Activated naive CD4-positive, alpha-beta T cell treated with anti-CD3 and anti-CD28 coated beads, Interleukin-2, amount 10 ng/mL, durations not matched to agents 7 days and 5 days (primary cell): ENCODE measurements at regions not wholly inside any gene's neighbourhood (a gene's known extent, or its start where the extent isn't known, plus 50 kb on each side); places are given as distances from the start of the nearest gene placed in this dataset.

Source experiments
- CTCF ChIA-PET: fragments of 350-600 bp; sonication (Branson Sonifier 250); formaldehyde crosslinking; loops from one replicate; lab custom pipeline; 2021; ENCODE audit warnings: antibody characterized with exemption; lab: Charles Lee
- DNase-seq: peaks from one replicate; pipeline ENCODE4 v3.0.0-alpha.2; 2020
- H3K27ac Mint-ChIP-seq: one replicate; pipeline ENCODE4 v1.8.0; 2021; ENCODE audit warnings: mild to moderate bottlenecking, moderate library complexity, mixed read lengths
- H3K27me3 Mint-ChIP-seq: one replicate; pipeline ENCODE4 v1.8.0; 2021; ENCODE audit warnings: mild to moderate bottlenecking, mixed read lengths
- H3K36me3 Mint-ChIP-seq: one replicate; pipeline ENCODE4 v1.8.0; 2021; ENCODE audit warnings: mixed read lengths
- H3K4me1 Mint-ChIP-seq: one replicate; pipeline ENCODE4 v1.8.0; 2021; ENCODE audit warnings: mixed read lengths
- H3K4me3 Mint-ChIP-seq: one replicate; pipeline ENCODE4 v1.8.0; 2021; ENCODE audit warnings: mild to moderate bottlenecking, moderate library complexity, mixed read lengths
- H3K9me3 Mint-ChIP-seq: one replicate; pipeline ENCODE4 v1.8.0; 2021; ENCODE audit warnings: mixed read lengths

GRCh38 chr9:99361817-99362216 is 139.7 kb downstream of the SEC61B start:
- H3K9me3 Mint-ChIP-seq: no peaks in the 10 kb centered on the region
- H3K36me3 Mint-ChIP-seq: no peaks in the 10 kb centered on the region
- no peak overlapping the region for H3K27ac Mint-ChIP-seq
- no peak for DNase-seq
- H3K4me3 Mint-ChIP-seq: no peak overlapping the region
- CTCF ChIA-PET: interaction anchor here (0.5 kb wide), 1 partner anchor 362 kb away, joined by 3 read pairs; no protein-coding TSS in a partner anchor
- H3K27me3 Mint-ChIP-seq: peaks cover 63% of the 10 kb centered on the region
- H3K4me1 Mint-ChIP-seq: no peaks in the 10 kb centered on the region

DNA sequence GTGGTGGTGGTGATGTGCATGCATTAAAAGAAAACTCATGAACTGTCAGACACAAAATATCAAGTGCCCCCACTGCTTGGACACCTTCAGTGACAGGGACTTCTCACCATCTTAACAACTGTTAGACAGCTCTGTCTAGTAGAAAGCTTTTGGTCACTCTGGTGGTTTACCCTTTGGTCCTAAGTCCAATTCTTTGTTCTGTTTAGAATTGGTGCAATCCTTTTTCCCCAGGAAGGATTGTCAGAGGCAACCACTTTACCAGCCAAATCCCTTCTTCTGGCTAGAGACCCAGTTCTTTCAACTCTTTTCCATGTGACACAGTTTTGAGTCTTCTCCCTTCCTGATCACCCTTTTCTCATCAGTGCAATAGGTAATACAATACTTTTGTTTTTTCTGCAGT is 140.2 kb downstream of the SEC61B start:
- Mint-ChIP-seq H3K4me1 (peaks cover 3% of the 10 kb centered on the region), H3K27ac (no peak overlapping the region), H3K27me3 (peaks cover 67% of the 10 kb centered on the region), H3K36me3 (no peaks in the 10 kb centered on the region), H3K4me3 (no peak overlapping the region), H3K9me3 (no peaks in the 10 kb centered on the region)
- CTCF ChIA-PET: interaction anchor here (0.5 kb wide), 1 partner anchor 363 kb away, joined by 3 read pairs; no protein-coding TSS in a partner anchor
- no peak for DNase-seq

GRCh38 chr9:99363509-99363908 is 141.4 kb downstream of the SEC61B start:
- Mint-ChIP-seq H3K4me1 (peaks cover 10% of the 10 kb centered on the region), H3K4me3 (no peak overlapping the region), H3K36me3 (no peaks in the 10 kb centered on the region), H3K27ac (no peak overlapping the region), H3K9me3 (no peaks in the 10 kb centered on the region), H3K27me3 (peaks cover 76% of the 10 kb centered on the region)
- CTCF ChIA-PET: no interaction called here
- DNase-seq: no peak

DNA sequence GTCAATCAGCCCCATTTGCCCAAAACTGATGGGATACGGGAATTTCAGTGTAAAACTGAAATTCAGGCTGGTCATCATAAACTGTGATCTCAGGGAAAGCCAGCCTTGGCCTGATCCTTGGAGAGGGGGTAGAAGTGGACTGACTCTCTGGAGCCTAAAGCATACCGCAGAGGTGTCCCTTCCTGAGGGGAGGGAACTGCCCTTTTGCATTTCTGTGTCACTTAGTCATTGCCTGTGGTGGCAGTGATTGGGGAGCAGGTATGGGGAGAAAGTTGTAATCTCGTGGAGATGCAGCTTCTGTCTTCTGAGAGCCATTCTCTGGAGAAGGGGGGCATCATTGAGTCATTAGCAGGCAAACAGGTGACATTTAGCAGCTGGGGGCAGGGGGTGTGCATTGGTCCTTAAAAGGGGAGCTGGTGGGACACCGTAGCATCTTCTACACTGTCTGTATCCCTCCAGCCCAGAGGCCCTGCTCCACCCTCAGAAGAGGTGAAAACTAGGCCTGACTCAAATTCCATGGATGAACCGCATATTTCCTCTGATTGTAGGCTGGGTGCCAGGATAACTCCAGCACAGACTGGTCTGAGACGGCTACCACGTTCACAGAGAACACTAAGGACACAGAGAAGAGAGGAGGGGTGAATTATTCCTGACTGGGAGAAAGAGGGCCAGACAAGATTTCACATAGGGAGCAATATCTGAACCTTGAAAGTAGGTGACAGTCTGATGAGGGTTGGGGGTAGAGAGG is 143.3 kb downstream of the SEC61B start:
- Mint-ChIP-seq H3K9me3 (no peaks in the 10 kb centered on the region), H3K4me1 (peaks cover 24% of the 10 kb centered on the region), H3K27me3 (peaks cover 76% of the 10 kb centered on the region), H3K36me3 (no peaks in the 10 kb centered on the region), H3K27ac (no peak overlapping the region), H3K4me3 (no peak overlapping the region)
- CTCF ChIA-PET: no interaction called here
- DNase-seq: no peak

DNA sequence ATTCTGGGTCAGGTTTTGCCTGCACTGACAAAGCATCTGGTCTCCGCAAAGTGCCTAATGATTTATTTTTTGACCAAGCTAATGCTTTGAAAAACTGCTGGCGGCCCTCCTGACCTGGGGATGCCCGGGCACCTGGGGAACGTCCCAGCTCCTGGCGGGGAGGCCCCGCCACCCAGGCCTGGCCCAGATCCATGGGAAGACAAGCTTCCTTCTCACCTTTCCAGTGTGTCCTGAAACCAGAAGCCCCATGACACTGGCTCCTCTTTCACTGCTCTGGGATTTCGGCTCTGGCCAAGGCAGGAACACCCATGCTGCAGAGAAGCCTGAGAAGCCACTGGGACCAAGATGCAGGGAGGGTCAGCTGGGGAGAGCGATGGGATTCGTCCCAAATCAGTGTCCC is 144.1 kb downstream of the SEC61B start:
- CTCF ChIA-PET: no interaction called here
- no peak overlapping the region for H3K4me3 Mint-ChIP-seq
- DNase-seq: no peak
- H3K36me3 Mint-ChIP-seq: no peaks in the 10 kb centered on the region
- H3K27ac Mint-ChIP-seq: no peak overlapping the region
- peaks cover 24% of the 10 kb centered on the region for H3K4me1 Mint-ChIP-seq
- H3K9me3 Mint-ChIP-seq: no peaks in the 10 kb centered on the region
- H3K27me3 Mint-ChIP-seq: peaks cover 76% of the 10 kb centered on the region

DNA sequence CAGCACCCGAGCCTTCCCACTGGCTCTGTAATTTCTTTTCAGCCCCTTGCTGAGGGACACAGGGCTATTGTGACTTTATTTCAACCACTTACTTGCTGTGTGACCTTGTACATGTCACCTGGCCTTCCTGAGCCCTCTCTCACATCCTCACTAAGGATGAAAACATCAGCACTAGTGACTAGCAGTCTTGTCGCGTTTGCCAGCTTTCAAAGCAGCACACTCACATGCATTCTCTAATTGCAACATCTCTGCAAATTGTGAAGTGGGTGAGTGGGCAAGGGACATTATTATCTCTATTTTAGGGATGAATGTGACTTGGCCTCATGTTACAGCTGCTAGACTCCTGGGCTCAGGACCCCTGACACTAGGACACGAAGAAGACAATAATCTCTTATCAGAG is 144.5 kb downstream of the SEC61B start:
- no peak overlapping the region for H3K27ac Mint-ChIP-seq
- H3K9me3 Mint-ChIP-seq: no peaks in the 10 kb centered on the region
- H3K4me3 Mint-ChIP-seq: no peak overlapping the region
- no peaks in the 10 kb centered on the region for H3K36me3 Mint-ChIP-seq
- DNase-seq: no peak
- peaks cover 74% of the 10 kb centered on the region for H3K27me3 Mint-ChIP-seq
- peaks cover 24% of the 10 kb centered on the region for H3K4me1 Mint-ChIP-seq
- CTCF ChIA-PET: no interaction called here

DNA sequence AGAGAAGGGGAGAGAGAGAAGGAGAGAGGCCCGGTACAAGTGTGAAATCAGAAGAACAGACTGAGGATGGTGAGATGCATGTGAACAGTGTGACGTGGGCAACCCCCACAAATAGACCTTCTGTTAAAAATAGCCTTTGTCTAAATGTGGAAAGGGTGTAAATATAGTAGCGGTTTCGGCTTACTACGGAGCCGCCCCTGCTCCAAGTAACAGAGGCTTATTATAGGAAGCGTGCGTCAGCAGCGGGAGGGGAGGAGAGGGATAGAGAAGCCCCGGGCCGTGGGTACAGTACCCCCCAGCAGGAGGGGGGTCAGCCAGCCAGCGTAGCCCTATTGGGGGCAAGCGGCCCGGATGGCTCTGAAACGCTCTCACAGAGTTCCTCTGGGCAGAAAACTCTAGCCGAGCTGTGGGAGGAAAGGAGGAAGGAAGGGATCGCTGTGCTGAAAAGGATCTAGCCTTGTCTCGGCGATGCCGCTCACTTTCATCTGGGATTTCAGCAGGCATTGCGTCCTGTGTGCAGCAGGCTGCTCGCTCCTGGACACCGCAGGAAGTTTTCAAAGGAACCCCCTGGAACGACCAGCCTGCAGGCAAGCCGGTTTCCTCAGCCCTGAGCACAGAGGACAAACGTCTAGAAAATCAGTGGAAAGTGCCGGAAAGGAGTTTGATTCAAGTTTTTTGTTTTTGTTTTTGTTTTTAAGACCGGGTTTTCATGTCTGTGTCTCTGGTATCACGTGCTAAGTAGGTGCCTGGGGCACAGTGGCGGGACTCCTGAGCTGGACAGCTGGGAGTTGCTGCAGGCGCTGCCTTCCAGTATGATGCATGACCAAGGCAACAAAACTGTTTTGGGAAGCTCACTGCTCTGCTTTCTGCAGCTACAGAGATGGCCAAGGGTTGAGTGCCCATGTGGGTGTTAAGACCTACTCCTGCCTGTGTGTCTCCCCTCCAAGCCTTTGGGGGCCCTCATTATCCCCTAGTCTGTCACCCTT is 146.6 kb downstream of the SEC61B start:
- CTCF ChIA-PET: no interaction called here
- no peaks in the 10 kb centered on the region for H3K9me3 Mint-ChIP-seq
- peak overlapping the region; percentile 37 for H3K4me3 Mint-ChIP-seq
- peak; percentile 29 for DNase-seq
- H3K36me3 Mint-ChIP-seq: no peaks in the 10 kb centered on the region
- peaks cover 63% of the 10 kb centered on the region for H3K27me3 Mint-ChIP-seq
- no peak overlapping the region for H3K27ac Mint-ChIP-seq
- peaks cover 24% of the 10 kb centered on the region for H3K4me1 Mint-ChIP-seq

DNA sequence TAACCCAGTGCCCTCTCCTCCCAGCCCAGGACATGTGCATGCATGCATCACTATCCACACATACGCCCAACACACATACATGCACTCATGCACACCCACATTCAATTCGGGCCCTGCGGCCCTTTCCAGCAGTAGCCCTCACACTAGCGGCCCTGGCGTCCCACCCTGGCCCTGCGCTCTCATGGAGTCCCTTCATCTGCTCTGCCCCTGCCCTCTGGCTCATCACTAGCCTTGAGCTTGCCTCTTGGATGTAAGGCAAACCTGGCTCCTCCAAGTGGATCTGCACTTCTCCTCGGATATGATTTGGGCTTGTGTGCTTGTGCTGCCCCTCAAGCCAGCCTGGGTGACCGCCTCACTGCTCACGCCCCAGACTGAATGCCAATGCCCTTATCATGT is 147.2 kb downstream of the SEC61B start:
- H3K36me3 Mint-ChIP-seq: no peaks in the 10 kb centered on the region
- peaks cover 67% of the 10 kb centered on the region for H3K27me3 Mint-ChIP-seq
- H3K27ac Mint-ChIP-seq: no peak overlapping the region
- CTCF ChIA-PET: no interaction called here
- no peaks in the 10 kb centered on the region for H3K9me3 Mint-ChIP-seq
- H3K4me3 Mint-ChIP-seq: no peak overlapping the region
- H3K4me1 Mint-ChIP-seq: peaks cover 24% of the 10 kb centered on the region
- no peak for DNase-seq

DNA sequence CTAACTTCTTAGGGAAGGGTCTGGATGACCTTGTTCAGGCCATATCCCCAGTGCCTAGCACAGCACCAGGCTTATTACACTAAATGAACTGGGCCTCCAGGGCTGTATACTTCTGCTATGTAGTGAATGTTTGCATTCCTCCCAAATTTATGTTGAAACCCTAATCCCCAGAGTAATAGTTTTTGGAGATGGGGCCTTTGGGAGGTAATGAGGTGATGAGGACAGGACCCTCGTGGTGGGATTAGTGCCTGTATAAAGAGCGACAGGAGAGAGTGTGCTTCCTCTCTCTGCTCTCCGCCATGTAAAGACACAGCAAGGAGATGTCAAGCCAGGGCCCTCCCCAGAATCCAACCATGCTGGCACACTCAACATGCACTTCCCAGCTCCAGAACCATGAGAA is 148.3 kb downstream of the SEC61B start:
- CTCF ChIA-PET: no interaction called here
- Mint-ChIP-seq H3K36me3 (no peaks in the 10 kb centered on the region), H3K9me3 (no peaks in the 10 kb centered on the region), H3K4me1 (peaks cover 24% of the 10 kb centered on the region), H3K4me3 (no peak overlapping the region), H3K27ac (no peak overlapping the region), H3K27me3 (peaks cover 58% of the 10 kb centered on the region)
- no peak for DNase-seq

GRCh38 chr9:99371376-99371775 is 149.3 kb downstream of the SEC61B start:
- DNase-seq: no peak
- Mint-ChIP-seq H3K27ac (no peak overlapping the region), H3K4me3 (no peak overlapping the region), H3K9me3 (no peaks in the 10 kb centered on the region), H3K27me3 (peaks cover 66% of the 10 kb centered on the region), H3K4me1 (peaks cover 24% of the 10 kb centered on the region), H3K36me3 (no peaks in the 10 kb centered on the region)
- CTCF ChIA-PET: interaction anchor here (0.8 kb wide), 1 partner anchor 11 kb away, joined by 3 read pairs; no protein-coding TSS in a partner anchor

- Mint-ChIP-seq H3K4me3 (no peak overlapping the region), H3K9me3 (no peaks in the 10 kb centered on the region)
- CTCF ChIA-PET: no interaction called here
Measured at GRCh38 chr9:99373912-99374311, 151.8 kb downstream of the SEC61B start.

GRCh38 chr9:99374793-99375192 is 152.7 kb downstream of the SEC61B start:
- no peak for DNase-seq
- Mint-ChIP-seq H3K9me3 (no peaks in the 10 kb centered on the region), H3K4me3 (no peak overlapping the region), H3K27ac (no peak overlapping the region), H3K4me1 (peaks cover 3% of the 10 kb centered on the region), H3K27me3 (peaks cover 48% of the 10 kb centered on the region), H3K36me3 (no peaks in the 10 kb centered on the region)
- CTCF ChIA-PET: no interaction called here

More at GRCh38 chr9:99373912-99374311, 151.8 kb downstream of the SEC61B start:
- Mint-ChIP-seq H3K27me3 (peaks cover 56% of the 10 kb centered on the region), H3K4me1 (peaks cover 10% of the 10 kb centered on the region), H3K27ac (no peak overlapping the region), H3K36me3 (no peaks in the 10 kb centered on the region)
- DNase-seq: no peak

DNA sequence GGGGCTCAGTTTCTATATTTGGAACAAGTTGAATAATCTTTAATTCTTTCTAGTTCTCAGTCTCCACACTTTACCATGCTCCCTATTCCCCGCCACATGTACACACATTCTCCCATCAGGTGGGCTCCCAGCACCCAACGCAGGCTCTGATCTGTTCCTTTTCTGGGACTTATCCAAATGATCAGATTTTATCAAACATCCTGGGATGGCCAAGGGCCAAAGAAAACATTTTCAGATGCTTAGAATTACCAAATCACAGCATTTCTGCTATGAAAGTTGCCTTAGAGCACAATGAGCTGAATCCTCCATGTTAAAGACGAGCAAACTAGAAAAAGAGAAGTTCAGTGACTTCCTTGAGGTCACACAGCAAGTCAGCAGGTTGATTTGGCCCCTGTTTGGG is 153.4 kb downstream of the SEC61B start:
- Mint-ChIP-seq H3K36me3 (no peaks in the 10 kb centered on the region), H3K9me3 (no peaks in the 10 kb centered on the region), H3K27me3 (peaks cover 47% of the 10 kb centered on the region), H3K27ac (no peak overlapping the region), H3K4me1 (no peaks in the 10 kb centered on the region), H3K4me3 (no peak overlapping the region)
- CTCF ChIA-PET: no interaction called here
- no peak for DNase-seq
